ENCODE measurements at regions not wholly inside any gene's neighbourhood (a gene's known extent, or its start where the extent isn't known, plus 50 kb on each side); places are given as distances from the start of the nearest gene placed in this dataset.

DNA sequence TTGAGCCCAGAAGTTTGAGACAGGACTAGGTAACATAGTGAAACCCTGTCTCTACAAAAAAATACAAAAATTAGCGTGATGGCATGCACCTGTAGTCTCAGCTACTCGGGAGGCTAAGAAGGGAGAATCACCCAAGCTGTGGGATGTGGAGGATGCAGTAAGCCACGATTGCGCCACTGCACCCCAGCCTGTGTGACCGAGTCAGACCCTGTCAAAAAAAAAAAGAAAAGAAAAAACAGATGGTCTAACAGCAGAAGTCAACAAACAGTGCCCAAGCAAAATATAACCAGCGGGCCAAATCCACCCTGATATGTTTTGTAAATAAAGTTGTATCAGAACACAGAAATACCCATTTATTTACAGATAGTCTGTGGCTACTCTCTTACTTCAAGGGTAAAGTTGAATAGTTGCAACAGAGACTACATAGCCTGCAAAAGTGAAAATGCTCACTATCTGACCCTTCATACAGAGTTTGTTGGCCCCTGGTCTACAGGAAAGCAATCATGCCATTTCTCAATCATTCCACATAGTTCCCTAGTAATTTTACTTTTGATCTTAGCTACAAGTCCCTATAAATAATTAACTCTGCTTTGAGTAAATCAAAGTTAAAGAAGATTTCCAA is 383.7 kb downstream of the TLE1 start:
- DNase-seq, result peak; percentile 15
- Histone ChIP-seq H2BK12ac (ENCODE audit: low read length in 2 of 2) (no peak overlapping the region), H2AK5ac (ENCODE audit: low read length, severe bottlenecking) (no peak overlapping the region), H2BK15ac (ENCODE audit: low read depth, poor library complexity, severe bottlenecking) (no peak overlapping the region), H4K8ac (ENCODE audit: low read length) (no peak overlapping the region), H3K18ac (ENCODE audit: low read depth in 1 of 2, low read length in 2 of 2) (no peak overlapping the region), H3K79me1 (replicated peaks; ENCODE audit: low read length, poor library complexity, severe bottlenecking) (no peaks in the 10 kb centered on the region), H2AFZ (ENCODE audit: low read depth, low read length) (no peak overlapping the region), H3K27me3 (ENCODE audit: control insufficient read depth in 1 of 2, insufficient read depth in 1 of 2, low read length in 2 of 2) (no peaks in the 10 kb centered on the region), H2BK5ac (ENCODE audit: low read depth, low read length, poor library complexity, severe bottlenecking) (no peak overlapping the region), H2BK120ac (ENCODE audit: low read depth, low read length) (no peak overlapping the region), H4K91ac (ENCODE audit: low read length) (no peak overlapping the region), H3K4me3 (ENCODE audit: insufficient read depth in 1 of 2, low read depth in 1 of 2, low read length in 2 of 2) (no peak overlapping the region), H3K4me2 (ENCODE audit: low read length, poor library complexity, severe bottlenecking) (no peak overlapping the region), H3K9me3 (ENCODE audit: control insufficient read depth, low read length) (peaks cover 8% of the 10 kb centered on the region), H3K4me1 (ENCODE audit: control insufficient read depth, insufficient read depth, low read depth, low read length) (no peaks in the 10 kb centered on the region), H3K36me3 (ENCODE audit: control insufficient read depth in 1 of 2, insufficient read depth in 2 of 2, low read depth in 1 of 2, low read length in 2 of 2) (no peaks in the 10 kb centered on the region), H3K14ac (ENCODE audit: low read length in 2 of 2) (no peak overlapping the region), H3K4ac (ENCODE audit: low read depth in 1 of 2, low read length in 2 of 2) (no peak overlapping the region), H3K9ac (ENCODE audit: low read length) (no peak overlapping the region), H3K27ac (ENCODE audit: low read length, poor library complexity, severe bottlenecking) (no peak overlapping the region), H3K23ac (ENCODE audit: low read length in 2 of 2) (no peak overlapping the region)
- WGBS, result 84% methylated on average over 5 of the region's 6 CpGs

DNA sequence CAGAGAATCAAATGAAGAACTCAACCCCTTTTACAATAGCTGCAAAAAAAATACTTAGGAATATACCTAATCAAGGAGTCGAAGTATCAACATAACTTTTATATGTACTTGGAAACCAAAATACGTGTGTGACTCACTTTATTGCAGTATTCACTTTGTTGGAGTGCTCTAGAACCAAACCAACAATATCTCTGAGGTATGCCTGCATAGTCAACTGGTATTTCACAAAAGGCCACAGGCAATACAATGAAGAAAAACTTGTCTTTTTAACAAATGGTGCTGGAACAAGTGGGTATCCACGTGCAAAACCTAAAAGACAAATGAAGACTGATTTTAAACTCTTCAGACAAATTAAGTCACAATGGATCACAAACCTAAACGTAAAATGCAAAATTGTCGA is 385.7 kb downstream of the TLE1 start:
- WGBS, result 79% methylated on average over 5 of the region's 5 CpGs
- Histone ChIP-seq H3K9ac (ENCODE audit: low read length) (no peak overlapping the region), H3K23ac (ENCODE audit: low read length in 2 of 2) (no peak overlapping the region), H3K27me3 (ENCODE audit: control insufficient read depth in 1 of 2, insufficient read depth in 1 of 2, low read length in 2 of 2) (no peaks in the 10 kb centered on the region), H3K4ac (ENCODE audit: low read depth in 1 of 2, low read length in 2 of 2) (no peak overlapping the region), H3K9me3 (ENCODE audit: control insufficient read depth, low read length) (peaks cover 12% of the 10 kb centered on the region), H4K8ac (ENCODE audit: low read length) (no peak overlapping the region), H3K4me1 (ENCODE audit: control insufficient read depth, insufficient read depth, low read depth, low read length) (no peaks in the 10 kb centered on the region), H2BK5ac (ENCODE audit: low read depth, low read length, poor library complexity, severe bottlenecking) (no peak overlapping the region), H3K79me1 (replicated peaks; ENCODE audit: low read length, poor library complexity, severe bottlenecking) (no peaks in the 10 kb centered on the region), H2BK15ac (ENCODE audit: low read depth, poor library complexity, severe bottlenecking) (no peak overlapping the region), H3K14ac (ENCODE audit: low read length in 2 of 2) (no peak overlapping the region), H3K27ac (ENCODE audit: low read length, poor library complexity, severe bottlenecking) (no peak overlapping the region), H3K36me3 (ENCODE audit: control insufficient read depth in 1 of 2, insufficient read depth in 2 of 2, low read depth in 1 of 2, low read length in 2 of 2) (no peaks in the 10 kb centered on the region), H2AK5ac (ENCODE audit: low read length, severe bottlenecking) (no peak overlapping the region), H3K4me2 (ENCODE audit: low read length, poor library complexity, severe bottlenecking) (no peak overlapping the region), H3K18ac (ENCODE audit: low read depth in 1 of 2, low read length in 2 of 2) (no peak overlapping the region), H4K91ac (ENCODE audit: low read length) (no peak overlapping the region), H3K4me3 (ENCODE audit: insufficient read depth in 1 of 2, low read depth in 1 of 2, low read length in 2 of 2) (no peak overlapping the region), H2BK12ac (ENCODE audit: low read length in 2 of 2) (no peak overlapping the region), H2AFZ (ENCODE audit: low read depth, low read length) (no peak overlapping the region), H2BK120ac (ENCODE audit: low read depth, low read length) (no peak overlapping the region)
- no peak for DNase-seq

DNA sequence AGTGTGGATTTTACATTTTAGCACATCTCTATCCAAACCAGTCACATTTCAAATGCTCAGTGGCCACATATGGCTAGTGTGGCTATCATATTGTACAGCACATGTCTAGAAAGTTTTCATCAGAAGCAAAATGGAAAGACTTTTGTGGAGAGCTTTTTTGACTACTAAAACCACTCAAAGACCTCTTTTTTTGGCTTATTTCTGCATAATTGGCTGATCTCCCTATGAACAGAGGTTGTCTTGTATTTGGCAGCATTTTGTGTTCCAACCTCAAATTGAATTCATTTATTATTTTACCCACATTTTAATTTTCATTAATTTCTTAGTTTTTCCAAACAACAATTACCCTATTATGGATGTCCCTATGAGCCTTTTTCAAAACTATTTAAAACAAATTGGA is 395.7 kb downstream of the TLE1 start:
- H2BK15ac ChIP-seq (ENCODE audit: low read depth, poor library complexity, severe bottlenecking), result no peak overlapping the region
- H3K23ac ChIP-seq (ENCODE audit: low read length in 2 of 2), result no peak overlapping the region
- no peak overlapping the region for H3K14ac ChIP-seq (ENCODE audit: low read length in 2 of 2)
- H4K91ac ChIP-seq (ENCODE audit: low read length), result no peak overlapping the region
- no peak overlapping the region for H3K4me3 ChIP-seq (ENCODE audit: insufficient read depth in 1 of 2, low read depth in 1 of 2, low read length in 2 of 2)
- H4K8ac ChIP-seq (ENCODE audit: low read length), result no peak overlapping the region
- no peaks in the 10 kb centered on the region for H3K79me1 ChIP-seq (replicated peaks; ENCODE audit: low read length, poor library complexity, severe bottlenecking)
- H3K4ac ChIP-seq (ENCODE audit: low read depth in 1 of 2, low read length in 2 of 2), result no peak overlapping the region
- no peak overlapping the region for H3K18ac ChIP-seq (ENCODE audit: low read depth in 1 of 2, low read length in 2 of 2)
- no peaks in the 10 kb centered on the region for H3K27me3 ChIP-seq (ENCODE audit: control insufficient read depth in 1 of 2, insufficient read depth in 1 of 2, low read length in 2 of 2)
- DNase-seq, result no peak
- no peak overlapping the region for H3K4me2 ChIP-seq (ENCODE audit: low read length, poor library complexity, severe bottlenecking)
- no peaks in the 10 kb centered on the region for H3K36me3 ChIP-seq (ENCODE audit: control insufficient read depth in 1 of 2, insufficient read depth in 2 of 2, low read depth in 1 of 2, low read length in 2 of 2)
- H2AFZ ChIP-seq (ENCODE audit: low read depth, low read length), result no peak overlapping the region
- no peak overlapping the region for H2BK120ac ChIP-seq (ENCODE audit: low read depth, low read length)
- H3K9me3 ChIP-seq (ENCODE audit: control insufficient read depth, low read length), result peaks cover 12% of the 10 kb centered on the region
- H2BK5ac ChIP-seq (ENCODE audit: low read depth, low read length, poor library complexity, severe bottlenecking), result no peak overlapping the region
- no peak overlapping the region for H2AK5ac ChIP-seq (ENCODE audit: low read length, severe bottlenecking)
- no peak overlapping the region for H2BK12ac ChIP-seq (ENCODE audit: low read length in 2 of 2)
- no peak overlapping the region for H3K9ac ChIP-seq (ENCODE audit: low read length)
- H3K27ac ChIP-seq (ENCODE audit: low read length, poor library complexity, severe bottlenecking), result no peak overlapping the region
- H3K4me1 ChIP-seq (ENCODE audit: control insufficient read depth, insufficient read depth, low read depth, low read length), result peaks cover 6% of the 10 kb centered on the region

- H3K14ac ChIP-seq (ENCODE audit: low read length in 2 of 2), result no peak overlapping the region
- no peak overlapping the region for H3K9ac ChIP-seq (ENCODE audit: low read length)
- no peak overlapping the region for H3K4me3 ChIP-seq (ENCODE audit: insufficient read depth in 1 of 2, low read depth in 1 of 2, low read length in 2 of 2)
- no peak overlapping the region for H2BK15ac ChIP-seq (ENCODE audit: low read depth, poor library complexity, severe bottlenecking)
- H2BK5ac ChIP-seq (ENCODE audit: low read depth, low read length, poor library complexity, severe bottlenecking), result no peak overlapping the region
- WGBS, result 87% methylated on average over 7 of the region's 7 CpGs
- H3K9me3 ChIP-seq (ENCODE audit: control insufficient read depth, low read length), result peaks cover 8% of the 10 kb centered on the region
- H4K91ac ChIP-seq (ENCODE audit: low read length), result peak overlapping the region; percentile 7
- H2BK120ac ChIP-seq (ENCODE audit: low read depth, low read length), result no peak overlapping the region
- no peak overlapping the region for H3K4ac ChIP-seq (ENCODE audit: low read depth in 1 of 2, low read length in 2 of 2)
- no peaks in the 10 kb centered on the region for H3K27me3 ChIP-seq (ENCODE audit: control insufficient read depth in 1 of 2, insufficient read depth in 1 of 2, low read length in 2 of 2)
- H2BK12ac ChIP-seq (ENCODE audit: low read length in 2 of 2), result no peak overlapping the region
- no peak overlapping the region for H4K8ac ChIP-seq (ENCODE audit: low read length)
- DNase-seq, result no peak
- no peak overlapping the region for H2AFZ ChIP-seq (ENCODE audit: low read depth, low read length)
- H3K23ac ChIP-seq (ENCODE audit: low read length in 2 of 2), result no peak overlapping the region
- no peak overlapping the region for H3K27ac ChIP-seq (ENCODE audit: low read length, poor library complexity, severe bottlenecking)
- H3K4me1 ChIP-seq (ENCODE audit: control insufficient read depth, insufficient read depth, low read depth, low read length), result peaks cover 6% of the 10 kb centered on the region
- peak overlapping the region in 1 of 2 experiments; percentile 24 for H3K18ac ChIP-seq (ENCODE audit: low read depth in 1 of 2, low read length in 2 of 2)
- H3K36me3 ChIP-seq (ENCODE audit: control insufficient read depth in 1 of 2, insufficient read depth in 2 of 2, low read depth in 1 of 2, low read length in 2 of 2), result no peaks in the 10 kb centered on the region
- H3K4me2 ChIP-seq (ENCODE audit: low read length, poor library complexity, severe bottlenecking), result no peak overlapping the region
- no peaks in the 10 kb centered on the region for H3K79me1 ChIP-seq (replicated peaks; ENCODE audit: low read length, poor library complexity, severe bottlenecking)
- no peak overlapping the region for H2AK5ac ChIP-seq (ENCODE audit: low read length, severe bottlenecking)
Observed at GRCh38 chr9:81292056-81292805, 397.1 kb downstream of the TLE1 start.

All from mesenchymal stem cell (in vitro differentiated cells and primary cell).